ENCODE measurements at regions not wholly inside any gene's neighbourhood (a gene's known extent, or its start where the extent isn't known, plus 50 kb on each side); places are given as distances from the start of the nearest gene placed in this dataset.

- no peak for DNase-seq
These were observed 551.5 kb upstream of the AGTR1 start for GRCh38 chr3:148146241-148146640.

DNA sequence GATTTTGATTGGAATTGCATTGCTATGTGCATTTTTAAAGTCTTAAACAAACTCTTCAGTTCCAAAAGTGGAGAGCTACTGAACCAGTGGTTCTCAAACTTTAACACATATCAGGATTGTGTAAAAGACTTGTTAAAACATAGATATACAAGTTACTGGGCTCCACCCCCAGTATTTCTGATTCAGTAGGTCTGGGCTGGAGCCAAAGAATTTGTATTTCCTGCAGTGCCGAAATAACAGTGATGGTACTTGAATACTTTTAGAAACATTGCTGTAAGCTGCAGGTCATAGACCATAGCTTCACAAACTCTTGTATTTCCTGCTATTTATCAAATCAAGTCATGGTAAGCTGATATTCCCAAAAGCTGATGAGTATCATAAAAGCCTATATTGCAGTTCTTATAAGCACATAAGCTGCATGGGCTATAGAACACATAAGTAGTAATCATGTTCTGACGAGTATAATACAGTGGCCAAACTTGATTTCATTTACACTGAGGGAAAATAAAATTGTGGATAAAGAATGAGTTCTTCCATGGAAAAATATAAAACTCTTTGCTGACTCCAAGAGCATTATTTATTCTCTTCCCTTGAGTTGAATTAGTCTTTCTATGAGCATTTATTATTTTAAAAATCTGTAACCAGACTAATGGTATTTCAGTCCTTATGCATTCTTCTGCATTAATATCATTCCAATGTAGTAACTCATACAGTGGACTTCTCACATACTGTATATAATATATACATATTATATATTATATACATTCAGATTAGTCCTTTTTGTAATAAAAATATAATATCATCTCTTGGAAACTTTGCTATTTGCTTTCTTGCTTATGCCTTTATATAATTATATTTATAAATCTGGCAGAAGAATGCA, 550.5 kb upstream of the AGTR1 start:
- no peak for DNase-seq

DNA sequence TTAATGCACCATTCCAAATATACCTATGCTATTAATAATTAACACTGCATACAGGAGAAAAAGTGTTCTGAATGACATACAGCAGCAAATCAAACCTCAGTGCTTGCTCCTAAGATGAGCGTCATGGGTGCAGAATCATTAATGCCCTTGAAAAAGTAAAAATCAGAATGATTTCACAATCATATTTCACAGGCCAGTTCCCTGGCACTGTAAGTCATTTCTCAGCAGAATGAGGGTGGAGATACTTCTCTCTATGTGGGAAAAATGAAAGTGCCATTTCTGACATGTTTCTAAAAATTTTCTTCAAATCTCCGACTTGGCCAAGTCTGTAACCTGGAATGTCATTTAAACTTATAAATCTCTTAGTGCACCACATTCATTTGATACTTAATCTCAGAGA, 549.8 kb upstream of the AGTR1 start:
- DNase-seq, result no peak

DNA sequence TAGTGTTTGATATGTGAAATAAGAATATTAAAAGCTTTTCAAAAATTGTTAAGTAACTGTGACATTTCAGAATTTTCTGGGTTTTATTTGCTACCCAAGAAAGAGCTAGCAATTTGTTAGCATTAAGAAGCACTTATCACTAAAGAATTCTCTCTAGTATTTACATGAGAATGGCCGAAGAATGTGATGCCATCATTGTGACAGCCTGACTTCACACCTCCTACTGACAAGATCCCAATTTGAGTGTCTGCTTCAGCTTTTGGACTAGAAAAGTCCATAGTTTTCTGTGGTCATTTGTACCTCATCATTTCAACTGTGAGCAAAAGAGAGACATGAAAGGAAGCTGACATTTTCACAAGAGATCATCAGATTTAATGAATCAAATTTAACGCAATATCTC, 548.1 kb upstream of the AGTR1 start:
- no peak for DNase-seq

DNA sequence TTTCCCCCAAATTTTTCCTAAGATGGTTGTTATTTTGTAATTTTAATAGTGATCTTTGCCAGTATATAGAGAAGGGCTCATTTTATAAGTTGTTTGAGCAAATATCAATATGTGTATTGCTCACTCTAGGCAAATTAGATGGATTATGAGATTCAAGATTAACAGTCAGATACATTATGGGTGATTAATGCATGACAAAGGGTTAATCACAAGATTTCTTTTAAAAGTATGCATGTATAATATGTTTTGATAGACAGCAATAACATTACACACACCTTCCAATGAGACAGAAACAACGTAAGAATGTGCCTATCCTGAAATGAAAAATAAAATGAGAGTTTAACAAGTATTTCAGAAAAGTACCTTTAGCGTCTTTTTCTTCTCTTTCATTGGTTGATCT, 547.6 kb upstream of the AGTR1 start:
- DNase-seq, result no peak

GRCh38 chr3:148158210-148158609, 539.5 kb upstream of the AGTR1 start:
- DNase-seq, result peak in 18 of 58 donors; percentile 1 to 64 (median 12)

DNA sequence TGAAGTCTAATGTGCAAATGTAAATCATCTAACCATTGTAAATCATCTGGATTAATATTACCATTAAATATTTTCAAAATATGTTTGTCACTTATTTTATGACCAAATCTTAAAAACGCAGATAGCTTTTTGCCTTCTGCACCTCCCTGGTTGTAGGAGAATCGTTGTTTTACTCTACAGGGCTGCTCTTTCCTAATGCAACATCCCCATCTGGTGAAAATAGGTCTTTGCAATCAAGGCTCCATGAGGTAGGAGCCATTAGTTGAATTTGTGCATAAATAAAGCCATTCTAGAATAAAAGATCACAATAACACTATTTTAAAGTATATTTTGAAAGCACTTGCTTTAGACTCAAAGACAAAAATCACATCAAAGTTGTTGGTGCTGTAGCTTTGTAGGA, 535.6 kb upstream of the AGTR1 start:
- DNase-seq, result no peak

- DNase-seq, result no peak
These were observed 529.4 kb upstream of the AGTR1 start for GRCh38 chr3:148168347-148168746.

DNA sequence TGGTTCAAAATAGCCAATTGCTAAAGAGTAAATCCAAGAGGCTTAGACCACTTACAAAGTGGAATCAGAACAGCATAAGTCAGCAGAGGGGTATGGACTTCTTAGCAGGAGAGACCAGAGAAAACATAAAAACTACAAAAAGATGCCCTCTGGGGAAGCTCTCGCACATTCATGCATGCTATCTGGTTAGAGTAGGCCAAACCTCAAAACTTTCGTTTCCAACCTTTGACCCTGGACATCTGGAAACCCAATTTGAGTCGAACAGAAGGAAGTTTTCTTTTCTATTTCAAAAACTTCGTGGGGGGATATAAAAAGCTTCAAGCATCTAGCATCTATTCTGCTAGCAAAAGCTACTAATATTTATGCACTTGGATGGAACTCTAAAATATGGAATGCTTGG, 523.9 kb upstream of the AGTR1 start:
- DNase-seq, result no peak

DNA sequence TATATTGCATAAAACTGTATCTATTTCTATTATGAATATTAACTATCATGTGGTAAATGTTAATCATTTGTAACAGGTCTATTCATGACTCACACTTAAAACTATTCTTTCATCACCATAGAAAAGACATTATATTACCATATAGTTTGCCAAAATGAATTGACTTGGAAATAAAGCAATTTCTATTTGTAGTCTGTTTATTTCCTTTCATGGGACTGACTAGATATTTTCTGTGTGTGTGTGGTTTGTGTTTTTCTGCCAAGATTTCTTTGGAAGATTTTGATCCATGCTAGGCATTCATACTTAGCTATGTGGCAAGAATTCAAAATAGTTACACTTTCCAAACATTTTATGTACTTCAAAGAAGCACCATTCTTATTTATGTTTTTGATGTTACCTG, 522.5 kb upstream of the AGTR1 start:
- DNase-seq, result no peak

GRCh38 chr3:148178503-148178902, 519.2 kb upstream of the AGTR1 start:
- peak in 3 of 58 donors; percentile 12 to 35 (median 32) for DNase-seq

DNA sequence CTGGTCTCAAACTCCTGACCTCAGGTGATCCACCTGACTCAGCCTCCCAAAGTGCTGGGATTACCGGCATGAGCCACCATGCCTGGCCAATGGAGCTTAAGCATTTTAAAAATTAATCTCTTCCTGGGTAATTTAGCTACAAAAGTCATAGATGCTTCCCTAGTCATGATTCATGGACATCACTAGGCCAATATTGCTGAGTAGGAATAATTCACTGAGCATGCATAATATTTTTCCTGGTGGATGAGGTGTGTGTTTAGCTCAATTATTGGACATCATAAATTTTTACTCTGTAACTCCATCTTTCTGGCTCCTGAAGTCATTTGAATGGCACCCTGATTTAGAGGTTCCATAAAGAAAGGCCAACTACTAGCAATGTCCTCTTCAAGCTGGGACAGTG, 512.9 kb upstream of the AGTR1 start:
- DNase-seq, result no peak

DNA sequence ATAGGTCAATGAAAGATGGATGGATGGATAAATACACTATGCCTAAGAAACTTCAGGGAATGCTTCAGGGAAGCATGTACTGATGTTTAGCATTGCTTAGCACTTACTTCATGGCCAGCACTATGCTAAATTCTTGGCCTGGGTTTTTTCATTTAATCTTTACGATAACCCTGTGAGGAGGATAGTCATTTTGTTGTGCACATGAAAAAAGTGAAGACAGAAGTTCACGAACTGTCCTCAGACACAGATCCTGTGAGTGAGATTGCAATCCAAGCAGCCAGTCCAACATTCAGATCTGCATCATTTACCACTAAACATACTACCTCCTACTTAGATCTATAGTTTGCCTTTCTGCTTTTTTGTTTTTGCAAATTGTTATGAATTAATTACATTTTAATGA, 510.8 kb upstream of the AGTR1 start:
- no peak for DNase-seq

DNA sequence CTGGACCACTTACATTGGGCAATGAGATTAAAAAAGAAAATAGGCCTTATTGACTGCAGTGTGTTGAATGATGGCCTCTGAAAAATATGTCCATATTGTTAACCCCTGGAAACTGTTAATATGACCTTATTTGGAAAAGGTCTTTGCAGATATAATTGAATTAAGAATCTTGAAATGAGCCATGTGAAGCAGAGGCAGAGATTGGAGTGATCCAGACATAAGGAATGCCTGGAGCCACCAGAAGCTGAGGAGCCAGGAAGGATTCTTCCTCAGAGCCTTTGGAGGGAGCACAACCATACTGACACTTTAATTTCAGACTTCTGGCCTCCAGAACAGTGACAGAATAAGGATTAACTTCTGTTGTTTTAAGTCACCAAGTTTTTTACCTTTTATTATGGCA, 510.4 kb upstream of the AGTR1 start:
- no peak for DNase-seq

- peak in 4 of 58 donors; percentile 0 to 60 (median 20) for DNase-seq
These were observed 507.2 kb upstream of the AGTR1 start for GRCh38 chr3:148190441-148190990.

GRCh38 chr3:148191966-148192365, 505.7 kb upstream of the AGTR1 start:
- DNase-seq, result peak in 1 of 58 donors; percentile 3

DNA sequence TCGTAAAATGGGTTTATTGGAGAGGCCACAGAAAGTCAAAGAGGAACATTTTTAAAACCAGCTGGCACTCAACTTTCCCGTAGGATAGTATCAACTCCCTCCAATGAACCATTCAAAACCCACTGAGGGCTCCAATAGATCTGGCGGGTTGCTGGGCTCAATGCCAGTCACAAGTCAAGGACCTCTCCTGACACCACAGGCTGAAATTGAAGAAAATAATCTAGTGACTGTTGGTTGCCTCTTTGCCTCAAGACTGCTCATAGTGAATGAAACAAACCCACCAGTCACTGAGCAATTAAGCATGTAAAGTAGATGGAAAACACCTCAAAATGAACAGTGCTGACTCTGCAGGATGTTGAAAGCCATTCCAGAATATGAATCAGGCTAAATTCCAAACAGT, 500.6 kb upstream of the AGTR1 start:
- no peak for DNase-seq

DNA sequence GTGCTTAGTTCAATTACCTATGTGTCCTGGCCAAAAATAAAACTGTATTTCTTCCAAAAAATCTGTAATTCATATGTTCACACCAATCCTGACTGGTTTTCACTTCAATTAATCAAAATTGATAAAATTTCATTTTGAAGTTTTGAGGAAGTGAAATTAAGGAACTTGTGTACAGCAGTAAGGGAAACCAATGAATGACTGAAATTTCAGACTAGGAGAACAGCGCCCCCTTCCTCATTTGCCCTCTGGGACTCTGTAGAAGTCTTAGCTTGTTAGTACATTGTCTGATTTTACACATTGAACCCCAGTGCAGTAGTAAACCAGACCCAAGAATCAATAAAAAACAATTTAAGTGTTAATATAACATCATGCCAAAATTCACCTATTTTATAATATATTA, 495.3 kb upstream of the AGTR1 start:
- DNase-seq, result no peak

GRCh38 chr3:148203297-148204010, 494.2 kb upstream of the AGTR1 start:
- DNase-seq, result peak in 1 of 58 donors; percentile 0

- no peak for DNase-seq
These were observed 493.6 kb upstream of the AGTR1 start for GRCh38 chr3:148204131-148204530.

DNA sequence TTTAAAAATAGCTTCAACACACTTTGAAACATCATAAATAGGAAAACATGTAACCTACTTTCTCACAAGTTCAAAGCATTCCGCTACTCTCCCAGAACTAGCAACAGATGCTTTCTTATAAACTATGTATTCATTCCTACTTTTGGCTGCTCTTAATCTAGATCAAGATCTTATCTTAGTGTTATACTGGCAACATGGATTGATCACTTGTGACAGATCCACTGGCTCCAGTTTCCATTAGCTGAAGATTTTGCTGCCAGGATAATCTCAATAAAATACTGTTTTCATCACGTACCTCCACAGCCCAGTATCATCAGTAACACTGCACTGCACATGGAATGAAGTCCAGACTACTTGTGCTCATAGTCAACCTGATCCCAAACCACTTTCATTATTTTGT, 491.7 kb upstream of the AGTR1 start:
- DNase-seq, result no peak

DNA sequence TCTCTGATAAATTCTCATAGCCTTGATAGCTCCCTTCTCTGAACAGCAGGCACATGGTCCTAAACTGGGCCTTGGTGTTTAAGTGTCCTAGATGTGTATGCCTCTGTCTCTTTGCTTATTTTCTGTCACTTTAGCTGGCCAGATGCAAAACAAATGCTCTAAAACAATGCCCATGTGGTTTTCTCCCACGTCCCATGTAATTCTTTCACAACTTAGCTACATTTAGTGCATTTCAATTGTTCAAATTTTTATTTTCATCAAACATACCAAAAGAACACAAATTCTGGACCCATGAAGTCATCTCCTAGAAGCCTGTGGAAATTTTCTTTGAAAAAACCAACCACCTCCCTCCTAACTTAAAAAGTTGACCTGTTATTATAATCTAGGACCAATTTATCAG, 491.3 kb upstream of the AGTR1 start:
- no peak for DNase-seq

- DNase-seq, result no peak
These were observed 488.7 kb upstream of the AGTR1 start for GRCh38 chr3:148208975-148209374.

All from anterior cingulate cortex (tissue), 58 donors.